ENCODE measurements at regions not wholly inside any gene's neighbourhood (a gene's known extent, or its start where the extent isn't known, plus 50 kb on each side); places are given as distances from the start of the nearest gene placed in this dataset.

- intact Hi-C loops (cut with DNase I), result loop anchor here (5.0 kb wide), 2 partner anchors 288 to 373 kb away; no protein-coding TSS in a partner anchor
- DNase-seq (ENCODE audit: missing footprints) (no peak), ATAC-seq (no peak)
Observed at GRCh38 chr12:111310076-111310870, 58.6 kb downstream of the PHETA1 start.

GRCh38 chr12:111309584-111309983 is 59.3 kb downstream of the PHETA1 start:
- intact Hi-C loops (cut with DNase I), result no loop called here
- ATAC-seq, result no peak

GRCh38 chr12:111308473-111308872 is 60.4 kb downstream of the PHETA1 start:
- DNase-seq (ENCODE audit: missing footprints), result no peak
- no peak for ATAC-seq
- intact Hi-C loops (cut with DNase I), result no loop called here

More at GRCh38 chr12:111309584-111309983, 59.3 kb downstream of the PHETA1 start:
- DNase-seq (ENCODE audit: missing footprints), result no peak

- DNase-seq (ENCODE audit: missing footprints), result no peak
- intact Hi-C loops (cut with DNase I), result no loop called here
- ATAC-seq, result no peak
Observed at GRCh38 chr12:111304642-111305071, 64.2 kb downstream of the PHETA1 start.

GRCh38 chr12:111303531-111303930 is 65.4 kb downstream of the PHETA1 start:
- ATAC-seq (no peak), DNase-seq (ENCODE audit: missing footprints) (no peak)
- intact Hi-C loops (cut with DNase I), result no loop called here

GRCh38 chr12:111298582-111299436 is 70.1 kb downstream of the PHETA1 start:
- no peak for DNase-seq (ENCODE audit: missing footprints)
- intact Hi-C loops (cut with DNase I), result loop anchor here (2.0 to 5.0 kb wide), 3 partner anchors 277 to 404 kb away; no protein-coding TSS in a partner anchor
- peak; percentile 46 for ATAC-seq

GRCh38 chr12:111297703-111298426 is 71.0 kb downstream of the PHETA1 start:
- intact Hi-C loops (cut with DNase I), result loop anchor here (2.0 to 5.0 kb wide), 3 partner anchors 276 to 403 kb away; no protein-coding TSS in a partner anchor
- ATAC-seq, result no peak
- DNase-seq (ENCODE audit: missing footprints), result no peak

- no peak for DNase-seq (ENCODE audit: missing footprints)
- intact Hi-C loops (cut with DNase I), result loop anchor here (5.0 kb wide), 1 partner anchor 275 kb away; no protein-coding TSS in a partner anchor
- no peak for ATAC-seq
Observed at GRCh38 chr12:111296906-111297463, 71.9 kb downstream of the PHETA1 start.

GRCh38 chr12:111295176-111295575 is 73.7 kb downstream of the PHETA1 start:
- ATAC-seq, result no peak
- intact Hi-C loops (cut with DNase I), result loop anchor here (5.0 kb wide), 1 partner anchor 273 kb away; no protein-coding TSS in a partner anchor
- DNase-seq (ENCODE audit: missing footprints), result no peak

GRCh38 chr12:111293266-111294009 is 75.5 kb downstream of the PHETA1 start:
- DNase-seq (ENCODE audit: missing footprints) (no peak), ATAC-seq (no peak)
- intact Hi-C loops (cut with DNase I), result no loop called here

- intact Hi-C loops (cut with DNase I), result no loop called here
- ATAC-seq, result no peak
- DNase-seq (ENCODE audit: missing footprints), result no peak
Observed at GRCh38 chr12:111291357-111291756, 77.5 kb downstream of the PHETA1 start.

- intact Hi-C loops (cut with DNase I), result no loop called here
- no peak for DNase-seq (ENCODE audit: missing footprints)
- no peak for ATAC-seq
Observed at GRCh38 chr12:111288771-111289170, 80.1 kb downstream of the PHETA1 start.

- ATAC-seq (no peak), DNase-seq (ENCODE audit: missing footprints) (no peak)
- intact Hi-C loops (cut with DNase I), result no loop called here
Observed at GRCh38 chr12:111287125-111287900, 81.6 kb downstream of the PHETA1 start.

- DNase-seq (ENCODE audit: missing footprints), result no peak
- ATAC-seq, result no peak
- intact Hi-C loops (cut with DNase I), result no loop called here
Observed at GRCh38 chr12:111285200-111285599, 83.7 kb downstream of the PHETA1 start.

- DNase-seq (ENCODE audit: missing footprints), result no peak
- intact Hi-C loops (cut with DNase I), result no loop called here
- ATAC-seq, result no peak
Observed at GRCh38 chr12:111284709-111285108, 84.2 kb downstream of the PHETA1 start.

GRCh38 chr12:111283966-111284365 is 84.9 kb downstream of the PHETA1 start:
- no peak for ATAC-seq
- DNase-seq (ENCODE audit: missing footprints), result no peak
- intact Hi-C loops (cut with DNase I), result no loop called here

- DNase-seq (ENCODE audit: missing footprints) (no peak), ATAC-seq (no peak)
- intact Hi-C loops (cut with DNase I), result no loop called here
Observed at GRCh38 chr12:111283521-111283920, 85.4 kb downstream of the PHETA1 start.
